ENCODE measurements at regions not wholly inside any gene's neighbourhood (a gene's known extent, or its start where the extent isn't known, plus 50 kb on each side); places are given as distances from the start of the nearest gene placed in this dataset.
"Not testable (repeated sequence)": the region's sequence is repeated elsewhere in the genome, so short reads cannot be mapped to it uniquely, and the experiment has no call there.

GRCh38 chr1:88472298-88472697 lies 211.8 kb upstream of the PKN2 start:
- no peak for DNase-seq (ENCODE audit: low read depth)

GRCh38 chr1:88472714-88473113 lies 211.4 kb upstream of the PKN2 start:
- DNase-seq (ENCODE audit: low read depth): no peak

- DNase-seq (ENCODE audit: low read depth): no peak
These were observed 209.3 kb upstream of the PKN2 start for GRCh38 chr1:88474555-88475304.

GRCh38 chr1:88484881-88485280 lies 199.2 kb upstream of the PKN2 start:
- DNase-seq (ENCODE audit: low read depth): no peak

GRCh38 chr1:88488237-88488636 lies 195.8 kb upstream of the PKN2 start:
- no peak for DNase-seq (ENCODE audit: low read depth)

- no peak for DNase-seq (ENCODE audit: low read depth)
These were observed 193.4 kb upstream of the PKN2 start for GRCh38 chr1:88490676-88491075.

- DNase-seq (ENCODE audit: low read depth): no peak
These were observed 184.4 kb upstream of the PKN2 start for GRCh38 chr1:88499671-88500070.

- DNase-seq (ENCODE audit: low read depth): no peak
These were observed 181.2 kb upstream of the PKN2 start for GRCh38 chr1:88502886-88503285.

GRCh38 chr1:88503646-88504045 lies 180.4 kb upstream of the PKN2 start:
- DNase-seq (ENCODE audit: low read depth): no peak

GRCh38 chr1:88504601-88505000 lies 179.5 kb upstream of the PKN2 start:
- DNase-seq (ENCODE audit: low read depth): no peak

GRCh38 chr1:88509379-88509778 lies 174.7 kb upstream of the PKN2 start:
- no peak for DNase-seq (ENCODE audit: low read depth)

GRCh38 chr1:88514544-88515060 lies 169.5 kb upstream of the PKN2 start:
- DNase-seq (ENCODE audit: low read depth): no peak

- DNase-seq (ENCODE audit: low read depth): not testable (repeated sequence)
These were observed 166.6 kb upstream of the PKN2 start for GRCh38 chr1:88517499-88517898.

GRCh38 chr1:88519156-88519555 lies 164.9 kb upstream of the PKN2 start:
- no peak for DNase-seq (ENCODE audit: low read depth)

GRCh38 chr1:88523854-88524528 lies 160.1 kb upstream of the PKN2 start:
- DNase-seq (ENCODE audit: low read depth): no peak

- no peak for DNase-seq (ENCODE audit: low read depth)
These were observed 157.6 kb upstream of the PKN2 start for GRCh38 chr1:88526456-88526855.

- no peak for DNase-seq (ENCODE audit: low read depth)
These were observed 155.3 kb upstream of the PKN2 start for GRCh38 chr1:88528792-88529191.

GRCh38 chr1:88529581-88529980 lies 154.5 kb upstream of the PKN2 start:
- no peak for DNase-seq (ENCODE audit: low read depth)

GRCh38 chr1:88530246-88530645 lies 153.8 kb upstream of the PKN2 start:
- DNase-seq (ENCODE audit: low read depth): no peak

- DNase-seq (ENCODE audit: low read depth): no peak
These were observed 146.3 kb upstream of the PKN2 start for GRCh38 chr1:88537787-88538186.

- DNase-seq (ENCODE audit: low read depth): no peak
These were observed 145.7 kb upstream of the PKN2 start for GRCh38 chr1:88538222-88538899.

- DNase-seq (ENCODE audit: low read depth): no peak
These were observed 143.8 kb upstream of the PKN2 start for GRCh38 chr1:88540255-88540654.

GRCh38 chr1:88541596-88541995 lies 142.5 kb upstream of the PKN2 start:
- no peak for DNase-seq (ENCODE audit: low read depth)

All from activated T-cell treated with anti-CD3 and anti-CD28 coated beads for 24 hours (primary cell).